A673 (cell line): ENCODE measurements at regions not wholly inside any gene's neighbourhood (a gene's known extent, or its start where the extent isn't known, plus 50 kb on each side); places are given as distances from the start of the nearest gene placed in this dataset.

Experiments
- CTCF ChIP-seq: fragments of 300-800, 200-600 bp; sonication (generic); conservative IDR thresholded peaks from 2 replicates; pipeline ENCODE4 v1.5.1; 2017; ENCODE audit warnings: low read depth, mild to moderate bottlenecking, antibody characterized with exemption, low read length, moderate library complexity, mixed read lengths
- EZH2 ChIP-seq: fragments of 200-600 bp; sonication (generic); IDR thresholded peaks from 2 replicates; pipeline ENCODE4 v1.6.1; 2017; ENCODE audit warnings: borderline replicate concordance, low read depth, mild to moderate bottlenecking, mixed read lengths, antibody characterized with exemption, low read length; ENCODE audit not compliant: poor library complexity, severe bottlenecking

DNA sequence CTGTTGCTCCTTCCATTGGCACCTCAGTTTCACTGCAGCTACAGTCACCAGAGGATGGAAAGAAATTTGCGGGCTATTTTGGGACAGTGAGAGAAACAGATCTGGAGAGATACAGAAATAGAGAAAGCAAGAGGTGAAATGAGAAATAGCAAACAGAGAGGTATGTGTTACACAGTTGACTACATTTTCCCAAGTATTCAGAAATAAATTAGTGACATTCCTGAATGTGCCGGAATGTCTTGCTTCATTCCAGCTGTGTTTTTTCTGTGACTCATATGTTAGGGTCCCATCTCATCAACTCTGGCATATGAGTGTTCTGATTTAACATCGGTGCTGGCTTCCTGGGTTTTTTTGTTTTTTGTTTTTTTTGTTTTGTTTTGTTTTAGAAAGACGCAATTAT lies 63.8 kb upstream of the ZNF462 start:
- no peak for TF ChIP-seq CTCF
- no peak for TF ChIP-seq EZH2
